Right atrium auricular region (tissue), 2 donors: ENCODE measurements at regions not wholly inside any gene's neighbourhood (a gene's known extent, or its start where the extent isn't known, plus 50 kb on each side); places are given as distances from the start of the nearest gene placed in this dataset.

Source experiments
- DNase-seq: peaks from one replicate; pipeline ENCODE4 v3.0.0-alpha.2; 2019; ENCODE audit warnings: low spot score
- H3K27ac ChIP-seq, 2 donors: fragments of 200-600 bp; sonication (generic); 1 replicate in 1 of 2; 2 replicates in 1 of 2; pipeline ENCODE4 v1.5.1; 2016 to 2019
- H3K27me3 ChIP-seq, 2 donors: fragments of 200-600 bp; sonication (generic); one replicate each; pipeline versions ENCODE4 v1.5.1 to v1.6.0; 2017 to 2019
- H3K36me3 ChIP-seq: fragments of 200-600 bp; sonication (generic); one replicate; pipeline ENCODE4 v1.5.1; 2016
- H3K4me1 ChIP-seq, 2 donors: fragments of 200-600 bp; sonication (generic); one replicate each; pipeline versions ENCODE4 v1.5.1 to v1.6.0; 2017 to 2019
- H3K4me3 ChIP-seq, 2 donors: fragments of 200-600 bp; sonication (generic); 1 replicate in 1 of 2; 2 replicates in 1 of 2; pipeline ENCODE4 v1.5.1; 2017 to 2019; ENCODE audit warnings: mild to moderate bottlenecking in 1 of 2, moderate library complexity in 1 of 2
- H3K9me3 ChIP-seq, 2 donors: fragments of 200-600 bp; sonication (generic); one replicate each; pipeline ENCODE4 v1.5.1; 2019
- TF ChIP-seq, protein P1 (sequence below), 2 donors: fragments of 200-600 bp; sonication (generic); IDR thresholded peaks; one replicate each; pipeline ENCODE4 v1.5.1; 2019; ENCODE audit warnings: antibody characterized with exemption in 2 of 2

DNA sequence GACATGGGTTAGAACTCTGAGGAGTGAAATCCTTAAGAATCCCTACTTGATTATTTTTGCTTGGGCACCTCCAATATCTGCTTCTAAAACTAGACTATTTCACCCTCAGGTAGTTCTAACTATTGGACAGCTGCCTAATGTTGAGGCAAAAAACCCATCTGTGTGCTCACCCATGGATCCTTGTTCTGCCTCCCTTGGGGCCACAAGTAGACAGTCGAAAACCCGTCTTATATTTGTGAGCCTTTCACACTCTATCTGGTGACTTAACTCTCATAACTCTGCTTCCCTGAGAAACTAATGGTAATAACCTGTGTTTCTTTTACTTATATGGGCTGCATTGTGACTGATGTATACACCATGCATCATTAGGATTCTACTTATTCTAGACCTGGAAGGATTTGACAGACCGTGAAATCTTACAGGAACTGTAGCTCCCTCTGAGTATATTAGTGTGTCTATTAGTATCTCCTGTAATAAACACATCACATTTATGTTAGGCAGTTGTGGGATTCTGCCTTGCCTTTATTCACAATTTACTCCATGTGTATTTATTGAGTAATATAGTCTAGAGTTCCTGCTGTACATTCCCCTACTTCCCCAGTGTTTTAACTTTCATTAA lies 94.6 kb upstream of the SGCD start:
- no peak overlapping the region for H3K4me3 ChIP-seq

DNA sequence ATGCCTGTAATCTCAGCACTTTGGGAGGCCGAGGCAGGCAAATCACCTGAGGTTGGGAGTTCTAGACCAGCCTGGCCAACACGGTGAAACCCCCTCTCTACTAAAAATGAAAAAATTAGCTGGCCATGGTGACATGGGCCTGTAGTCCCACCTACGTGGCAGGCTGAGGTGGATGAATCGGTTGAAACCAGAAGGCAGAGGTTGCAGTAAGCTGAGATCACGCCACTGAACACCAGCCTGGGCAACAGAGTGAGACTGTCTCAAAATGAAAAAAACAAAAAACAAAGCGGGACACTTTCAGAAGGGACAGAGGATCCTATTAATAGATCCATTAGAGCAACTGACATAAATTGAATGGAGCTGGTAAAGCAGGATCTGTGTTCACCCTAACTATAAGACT lies 89.6 kb upstream of the SGCD start:
- Histone ChIP-seq H3K4me3 (no peak overlapping the region), H3K36me3 (no peaks in the 10 kb centered on the region), H3K27ac (no peak overlapping the region), H3K27me3 (no peaks in the 10 kb centered on the region), H3K4me1 (peaks cover 0 to 8% of the 10 kb centered on the region in 2 donors), H3K9me3 (no peaks in the 10 kb centered on the region)
- no peak for DNase-seq
- TF ChIP-seq, protein P1, sequence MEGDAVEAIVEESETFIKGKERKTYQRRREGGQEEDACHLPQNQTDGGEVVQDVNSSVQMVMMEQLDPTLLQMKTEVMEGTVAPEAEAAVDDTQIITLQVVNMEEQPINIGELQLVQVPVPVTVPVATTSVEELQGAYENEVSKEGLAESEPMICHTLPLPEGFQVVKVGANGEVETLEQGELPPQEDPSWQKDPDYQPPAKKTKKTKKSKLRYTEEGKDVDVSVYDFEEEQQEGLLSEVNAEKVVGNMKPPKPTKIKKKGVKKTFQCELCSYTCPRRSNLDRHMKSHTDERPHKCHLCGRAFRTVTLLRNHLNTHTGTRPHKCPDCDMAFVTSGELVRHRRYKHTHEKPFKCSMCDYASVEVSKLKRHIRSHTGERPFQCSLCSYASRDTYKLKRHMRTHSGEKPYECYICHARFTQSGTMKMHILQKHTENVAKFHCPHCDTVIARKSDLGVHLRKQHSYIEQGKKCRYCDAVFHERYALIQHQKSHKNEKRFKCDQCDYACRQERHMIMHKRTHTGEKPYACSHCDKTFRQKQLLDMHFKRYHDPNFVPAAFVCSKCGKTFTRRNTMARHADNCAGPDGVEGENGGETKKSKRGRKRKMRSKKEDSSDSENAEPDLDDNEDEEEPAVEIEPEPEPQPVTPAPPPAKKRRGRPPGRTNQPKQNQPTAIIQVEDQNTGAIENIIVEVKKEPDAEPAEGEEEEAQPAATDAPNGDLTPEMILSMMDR (IDR thresholded peaks at IDR 0.05): no peak

More for the DNA sequence above, 94.6 kb upstream of the SGCD start:
- TF ChIP-seq, protein P1 (IDR thresholded peaks at IDR 0.05): no peak
- Histone ChIP-seq H3K36me3 (no peaks in the 10 kb centered on the region), H3K9me3 (no peaks in the 10 kb centered on the region), H3K27me3 (no peaks in the 10 kb centered on the region), H3K27ac (no peak overlapping the region), H3K4me1 (no peaks in the 10 kb centered on the region)
- no peak for DNase-seq

DNA sequence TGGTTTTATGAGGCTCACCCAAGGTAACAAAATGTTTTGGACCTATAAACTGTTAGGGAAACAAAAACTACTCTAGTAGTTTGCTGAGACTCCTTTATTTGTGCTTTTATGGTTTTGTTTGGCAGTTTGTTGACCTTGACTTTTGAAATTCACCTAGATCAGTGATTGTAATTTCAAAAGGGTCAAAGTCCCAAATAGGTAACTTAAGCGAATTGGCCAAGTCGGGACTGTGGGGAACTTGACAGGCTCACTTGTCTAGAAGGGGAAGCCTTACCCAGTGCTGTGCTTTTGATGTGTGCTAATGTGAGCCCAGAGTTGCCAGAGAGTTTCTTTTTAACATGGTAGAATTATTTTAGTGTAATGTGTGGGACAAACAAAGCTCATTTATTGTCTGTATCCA lies 87.2 kb upstream of the SGCD start:
- DNase-seq: no peak
- no peak overlapping the region for H3K27ac ChIP-seq
- no peaks in the 10 kb centered on the region for H3K27me3 ChIP-seq
- no peak overlapping the region for H3K4me3 ChIP-seq
- peaks cover 0 to 8% of the 10 kb centered on the region in 2 donors for H3K4me1 ChIP-seq
- no peaks in the 10 kb centered on the region for H3K9me3 ChIP-seq
- TF ChIP-seq, protein P1 (IDR thresholded peaks at IDR 0.05): no peak
- no peaks in the 10 kb centered on the region for H3K36me3 ChIP-seq

DNA sequence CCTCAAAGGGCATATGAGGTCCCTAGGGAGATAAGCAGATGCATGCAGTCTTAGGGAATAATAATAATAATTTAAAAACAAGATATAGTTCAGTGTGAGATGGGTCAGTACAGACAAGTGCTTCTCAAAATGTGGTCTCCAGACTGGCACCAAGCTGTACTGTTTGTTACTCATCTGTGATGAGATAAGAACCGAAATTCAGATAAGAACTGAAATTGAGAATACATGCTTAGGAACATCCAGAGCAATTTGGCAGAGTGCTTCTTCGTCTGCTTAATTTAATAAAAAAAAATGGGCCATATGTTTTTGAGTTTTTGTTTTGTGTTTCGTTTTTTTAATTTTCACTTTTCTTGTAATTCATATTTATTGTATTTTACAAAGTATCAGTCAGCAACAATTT lies 86.5 kb upstream of the SGCD start:
- TF ChIP-seq, protein P1 (IDR thresholded peaks at IDR 0.05): no peak
- no peak overlapping the region for H3K27ac ChIP-seq
- no peaks in the 10 kb centered on the region for H3K36me3 ChIP-seq

DNA sequence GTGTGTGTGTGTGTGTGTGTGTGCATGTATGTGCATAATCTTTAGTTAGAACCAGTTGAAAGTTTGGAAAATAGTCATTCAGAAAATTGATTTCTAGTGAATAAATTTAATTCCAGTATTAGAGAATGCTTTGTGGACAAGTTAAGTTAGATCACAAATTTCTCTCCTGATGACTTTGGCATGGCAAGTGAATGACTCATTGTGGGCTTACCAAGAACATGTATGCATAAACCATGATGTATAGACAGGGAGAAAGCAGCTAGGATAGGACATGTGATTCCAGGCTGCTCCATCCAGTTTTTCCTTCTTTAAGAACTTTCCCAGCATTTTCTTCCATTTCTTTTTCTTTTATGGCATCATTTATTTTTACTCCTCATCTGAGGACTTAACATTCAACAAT lies 85.7 kb upstream of the SGCD start:
- TF ChIP-seq, protein P1 (IDR thresholded peaks at IDR 0.05): no peak
- no peaks in the 10 kb centered on the region for H3K9me3 ChIP-seq
- H3K27me3 ChIP-seq: no peaks in the 10 kb centered on the region
- no peak overlapping the region for H3K4me3 ChIP-seq
- H3K27ac ChIP-seq: no peak overlapping the region
- peaks cover 0 to 8% of the 10 kb centered on the region in 2 donors for H3K4me1 ChIP-seq
- H3K36me3 ChIP-seq: no peaks in the 10 kb centered on the region
- DNase-seq: no peak

More for the DNA sequence above, 86.5 kb upstream of the SGCD start:
- no peak for DNase-seq
- Histone ChIP-seq H3K27me3 (no peaks in the 10 kb centered on the region), H3K4me3 (no peak overlapping the region), H3K4me1 (peaks cover 0 to 8% of the 10 kb centered on the region in 2 donors), H3K9me3 (no peaks in the 10 kb centered on the region)

DNA sequence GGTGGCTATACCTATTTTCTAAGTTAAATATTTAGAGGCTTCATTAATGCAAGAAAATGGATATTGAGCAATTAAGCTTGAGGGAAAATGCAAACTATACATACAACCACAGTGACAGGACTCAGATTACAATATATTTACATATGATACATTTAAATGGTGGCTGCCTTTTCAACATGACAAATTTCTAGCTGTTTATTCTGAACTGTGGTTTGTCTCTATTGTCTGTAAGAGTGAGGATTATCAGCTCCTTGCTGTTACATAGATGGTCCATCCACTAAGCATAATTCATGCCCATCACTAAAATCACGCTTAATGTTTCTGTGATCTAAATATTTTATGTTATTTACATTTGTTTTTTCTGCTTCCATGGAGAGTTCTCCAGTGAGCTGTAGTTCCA lies 81.1 kb upstream of the SGCD start:
- no peak overlapping the region for H3K27ac ChIP-seq
- TF ChIP-seq, protein P1 (IDR thresholded peaks at IDR 0.05): no peak
- DNase-seq: no peak
- no peaks in the 10 kb centered on the region for H3K4me1 ChIP-seq
- H3K36me3 ChIP-seq: no peaks in the 10 kb centered on the region
- no peaks in the 10 kb centered on the region for H3K27me3 ChIP-seq
- H3K4me3 ChIP-seq: no peak overlapping the region
- no peaks in the 10 kb centered on the region for H3K9me3 ChIP-seq
